ELR (cell line): ENCODE measurements at regions not wholly inside any gene's neighbourhood (a gene's known extent, or its start where the extent isn't known, plus 50 kb on each side); places are given as distances from the start of the nearest gene placed in this dataset.
A peak's percentile ranks its signal among the peaks of the same experiment; 100 is the strongest.

Experiments
- DNase-seq: peaks from one replicate; pipeline ENCODE4 v3.0.0-alpha.2; 2015; ENCODE audit warnings: low read depth

DNA sequence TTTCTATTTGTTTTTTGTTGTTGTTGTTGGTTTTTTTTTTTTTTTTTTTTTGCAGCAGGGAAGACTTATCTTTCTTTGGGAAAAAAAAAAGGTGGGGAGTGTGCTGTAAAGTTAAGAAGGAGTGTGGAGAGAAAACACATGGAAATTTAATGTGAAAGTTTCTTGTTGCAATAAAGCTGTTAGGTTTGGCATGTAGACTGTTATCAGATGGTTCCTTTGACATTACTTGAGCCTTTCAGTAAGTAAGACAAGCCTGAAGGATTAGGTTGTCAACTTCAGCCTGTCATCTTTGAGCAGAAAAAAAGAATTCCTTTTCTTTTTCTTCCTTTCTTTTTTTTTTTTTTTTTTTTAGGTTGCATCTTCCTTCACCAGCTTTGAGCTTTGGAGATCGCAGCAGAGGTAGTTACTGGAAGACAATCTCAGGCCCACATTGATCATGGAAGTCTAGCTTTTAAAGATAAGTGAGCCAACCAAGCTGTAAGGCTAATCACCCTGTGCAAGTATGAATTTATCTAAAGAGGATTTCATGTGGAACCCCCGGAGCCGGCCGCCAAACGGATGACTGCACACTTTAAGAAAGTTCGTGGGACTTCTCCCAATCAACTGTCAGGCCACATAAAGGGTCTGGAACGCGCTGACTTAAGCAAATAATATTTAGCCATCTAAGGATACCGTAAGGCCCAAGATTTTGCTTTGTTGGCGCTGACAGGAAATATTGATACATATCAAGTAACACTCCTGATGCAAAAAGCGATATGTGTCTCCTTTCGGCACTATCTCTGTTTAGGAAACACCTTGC lies 1040.1 kb upstream of the NR2F2 start:
- DNase-seq: no peak

- peak; percentile 65 for DNase-seq
Observed at GRCh38 chr15:95291898-95292472, 1038.5 kb upstream of the NR2F2 start.

DNA sequence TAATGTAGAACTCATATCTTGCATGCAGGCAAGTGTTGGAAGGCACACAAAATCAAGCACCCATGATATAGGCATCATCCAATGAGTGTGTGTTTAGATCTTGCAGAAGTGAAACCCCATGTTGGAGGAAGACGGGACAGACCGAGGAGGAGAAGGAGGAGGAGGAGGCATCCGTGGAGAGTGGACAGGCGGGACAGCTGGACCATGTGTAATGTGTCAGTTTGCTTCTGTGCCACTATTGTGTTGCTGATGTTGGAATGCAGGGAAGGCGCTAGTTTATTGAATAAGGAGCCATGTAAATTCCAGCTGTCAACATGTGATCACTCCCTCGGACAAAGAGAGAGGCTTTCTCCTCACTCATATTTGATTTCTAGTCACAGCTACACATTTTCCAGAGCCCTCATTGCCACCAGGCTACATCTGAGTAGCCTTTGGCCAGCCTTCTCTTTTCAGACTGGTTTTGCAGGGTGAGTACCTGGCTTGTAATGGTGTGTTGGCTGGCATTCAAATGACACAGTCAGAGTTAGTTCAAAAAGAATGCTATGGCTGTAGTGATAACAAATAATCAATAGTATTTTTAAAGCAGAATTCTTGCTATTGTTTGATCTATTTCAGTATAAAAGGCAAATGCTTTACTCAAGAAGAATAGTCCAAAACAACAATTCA lies 1037.6 kb upstream of the NR2F2 start:
- no peak for DNase-seq

DNA sequence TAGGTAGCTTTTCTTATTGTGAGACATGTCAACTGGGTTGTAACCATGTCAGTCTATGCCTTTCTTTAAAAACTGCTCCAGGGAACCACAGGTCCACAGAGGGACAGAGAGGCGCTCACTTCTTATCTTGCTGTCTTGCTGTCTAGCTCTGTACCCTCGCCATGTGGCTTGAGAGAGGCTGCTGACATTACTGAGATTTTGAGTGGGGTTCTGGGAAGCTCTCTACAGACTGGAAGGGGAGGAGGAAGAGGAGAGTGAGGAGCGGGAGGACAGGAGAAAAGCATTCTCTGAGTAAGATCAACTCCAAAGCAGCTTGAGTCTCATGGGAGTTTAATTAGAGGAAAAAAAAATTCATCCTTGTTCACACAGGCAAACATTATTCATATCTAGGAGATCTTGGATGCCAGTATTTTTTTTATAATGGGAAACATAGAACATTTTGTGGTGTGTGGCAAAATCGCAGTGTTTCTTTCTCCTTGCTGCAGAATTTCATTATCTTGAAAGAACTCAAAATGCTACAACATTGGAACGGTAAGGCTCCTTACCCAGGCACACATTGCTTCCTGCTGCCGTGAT lies 1037.0 kb upstream of the NR2F2 start:
- no peak for DNase-seq

DNA sequence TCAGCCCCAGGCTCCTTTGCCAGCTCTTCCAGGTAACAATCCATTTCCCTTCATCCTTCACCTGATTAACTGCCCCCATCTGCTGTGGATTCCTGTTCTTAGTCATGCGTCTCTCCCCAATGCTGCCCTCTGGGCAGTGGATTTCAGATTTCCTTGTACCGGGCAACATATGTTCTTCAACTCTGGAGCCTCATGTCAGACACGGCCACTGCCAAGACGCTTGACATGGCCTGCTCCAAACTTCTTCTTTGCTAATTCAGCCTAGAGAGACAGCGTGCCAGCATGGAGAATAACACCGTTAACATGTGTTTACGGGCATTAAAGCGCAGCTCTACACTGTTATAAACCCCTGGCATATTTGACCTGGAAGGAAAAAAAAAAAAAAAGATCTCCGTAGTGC lies 1035.1 kb upstream of the NR2F2 start:
- no peak for DNase-seq

GRCh38 chr15:95295896-95296625 lies 1034.4 kb upstream of the NR2F2 start:
- no peak for DNase-seq

DNA sequence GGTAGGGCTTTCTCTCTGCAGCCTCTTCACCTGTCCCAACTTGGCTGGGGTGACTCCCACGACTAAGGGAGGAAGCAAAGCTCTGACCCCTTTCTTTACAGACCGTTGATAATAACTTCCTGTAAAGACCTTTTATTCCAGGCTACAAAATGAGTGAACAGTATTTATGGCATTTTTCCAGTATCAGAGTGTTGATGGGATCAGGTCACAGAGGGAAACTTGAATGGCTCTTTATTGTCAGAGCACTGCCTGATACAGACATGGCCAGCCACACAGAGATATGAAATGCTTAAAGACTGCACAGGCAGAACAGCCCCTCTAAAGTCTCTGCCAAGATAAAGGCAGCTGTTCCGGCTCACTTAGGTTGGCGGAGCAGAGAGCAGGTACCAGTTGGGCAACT lies 1033.9 kb upstream of the NR2F2 start:
- DNase-seq: no peak

GRCh38 chr15:95298729-95299128 lies 1031.8 kb upstream of the NR2F2 start:
- DNase-seq: no peak

GRCh38 chr15:95300958-95301357 lies 1029.5 kb upstream of the NR2F2 start:
- peak; percentile 26 for DNase-seq

- no peak for DNase-seq
Observed at GRCh38 chr15:95302206-95302605, 1028.3 kb upstream of the NR2F2 start.

DNA sequence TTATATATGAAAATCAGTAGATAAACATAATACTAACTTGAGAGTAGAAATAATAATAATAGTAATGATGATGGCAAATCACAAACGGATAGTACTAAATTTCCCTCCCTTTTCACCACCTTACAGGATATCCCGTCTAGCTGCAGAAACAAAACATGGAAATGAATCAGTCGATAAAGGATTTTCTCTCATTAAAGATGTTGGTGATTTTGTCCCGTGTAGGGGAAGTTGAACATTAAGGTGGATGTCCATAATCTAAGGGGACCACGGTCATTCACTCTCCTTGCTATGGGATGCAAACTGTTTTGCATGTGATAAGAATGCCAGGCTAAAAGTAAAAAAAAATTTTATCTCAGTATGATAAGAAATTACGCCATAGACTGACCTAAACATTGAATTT lies 1027.7 kb upstream of the NR2F2 start:
- DNase-seq: no peak

DNA sequence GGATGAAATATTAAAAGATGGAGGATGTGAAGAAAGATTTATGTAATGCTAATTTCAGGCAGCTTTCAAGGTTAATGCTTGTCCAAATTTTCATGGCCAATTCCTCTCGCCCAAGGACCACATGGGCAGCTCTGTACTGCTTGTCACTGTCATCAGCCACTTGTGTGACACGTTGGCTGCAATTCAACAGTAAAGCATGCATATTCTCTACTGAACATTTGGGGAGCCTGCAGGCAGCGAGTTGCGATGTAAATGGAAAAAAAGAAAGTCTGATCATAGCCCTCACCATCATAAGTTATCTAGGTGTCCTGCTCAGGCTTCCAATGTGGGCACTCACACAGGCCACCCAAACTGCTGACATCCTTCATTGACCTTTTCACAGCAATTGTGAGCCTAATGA lies 1026.8 kb upstream of the NR2F2 start:
- no peak for DNase-seq

- peak; percentile 6 for DNase-seq
Observed at GRCh38 chr15:95304151-95304946, 1026.2 kb upstream of the NR2F2 start.

DNA sequence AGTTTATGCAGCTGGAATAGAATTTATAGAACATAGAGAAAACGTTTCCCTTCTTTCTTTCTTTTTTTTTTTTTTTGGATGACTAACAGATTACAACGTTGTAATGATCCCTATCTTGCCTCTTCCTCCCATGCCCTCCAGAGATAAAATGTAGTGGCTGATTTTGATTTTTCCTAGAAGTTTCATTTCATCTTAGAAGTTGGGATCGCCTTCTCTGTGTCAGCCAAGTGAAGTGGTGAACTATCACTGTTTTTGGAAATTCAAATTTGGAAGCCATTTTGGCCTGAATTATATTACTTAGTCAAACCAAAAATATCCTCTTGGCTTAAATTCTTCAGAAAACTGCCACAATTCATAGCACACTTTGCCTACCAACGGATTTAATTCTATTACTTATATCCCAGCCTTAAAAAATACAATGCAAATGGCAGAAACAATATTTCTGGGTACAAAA lies 1025.5 kb upstream of the NR2F2 start:
- DNase-seq: peak; percentile 9

DNA sequence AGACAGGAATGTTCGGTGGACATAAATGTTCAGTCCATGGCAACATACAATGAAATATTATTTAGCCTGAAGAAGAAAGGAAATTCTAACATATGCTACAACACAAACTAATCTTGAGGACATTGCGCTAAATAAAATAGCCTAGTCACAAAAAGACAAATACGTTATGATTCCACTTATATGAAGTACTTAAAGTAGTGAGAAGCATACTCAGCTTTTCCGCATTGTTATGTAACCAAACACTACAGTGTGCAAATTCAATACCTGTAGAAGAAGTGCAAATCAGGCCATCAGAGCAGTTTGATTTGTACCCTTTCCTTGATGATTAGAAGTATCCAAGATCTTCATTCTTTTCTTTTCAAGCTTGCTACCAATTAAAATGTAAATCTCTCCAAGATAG lies 1023.4 kb upstream of the NR2F2 start:
- DNase-seq: no peak

GRCh38 chr15:95319242-95319641 lies 1011.3 kb upstream of the NR2F2 start:
- DNase-seq: no peak

DNA sequence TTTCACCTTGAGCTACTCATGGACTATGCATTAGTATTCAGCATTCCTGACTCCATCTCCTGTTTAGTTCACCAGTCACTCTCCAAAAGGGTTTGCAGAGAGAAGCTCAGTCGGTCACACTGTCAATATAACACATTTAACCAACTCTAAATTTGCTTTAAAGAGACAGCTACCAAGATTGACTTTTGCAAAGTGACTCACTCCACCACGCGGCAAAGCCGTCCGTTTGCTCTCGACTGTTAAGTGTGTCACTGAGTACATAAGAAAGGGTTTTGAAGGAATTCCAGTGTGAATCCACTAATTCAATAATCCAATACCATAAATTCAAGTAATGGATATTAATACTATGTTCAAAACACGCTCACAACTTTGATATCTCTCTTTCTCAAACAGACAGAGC lies 1006.7 kb upstream of the NR2F2 start:
- no peak for DNase-seq

- no peak for DNase-seq
Observed at GRCh38 chr15:95324656-95325055, 1005.8 kb upstream of the NR2F2 start.

DNA sequence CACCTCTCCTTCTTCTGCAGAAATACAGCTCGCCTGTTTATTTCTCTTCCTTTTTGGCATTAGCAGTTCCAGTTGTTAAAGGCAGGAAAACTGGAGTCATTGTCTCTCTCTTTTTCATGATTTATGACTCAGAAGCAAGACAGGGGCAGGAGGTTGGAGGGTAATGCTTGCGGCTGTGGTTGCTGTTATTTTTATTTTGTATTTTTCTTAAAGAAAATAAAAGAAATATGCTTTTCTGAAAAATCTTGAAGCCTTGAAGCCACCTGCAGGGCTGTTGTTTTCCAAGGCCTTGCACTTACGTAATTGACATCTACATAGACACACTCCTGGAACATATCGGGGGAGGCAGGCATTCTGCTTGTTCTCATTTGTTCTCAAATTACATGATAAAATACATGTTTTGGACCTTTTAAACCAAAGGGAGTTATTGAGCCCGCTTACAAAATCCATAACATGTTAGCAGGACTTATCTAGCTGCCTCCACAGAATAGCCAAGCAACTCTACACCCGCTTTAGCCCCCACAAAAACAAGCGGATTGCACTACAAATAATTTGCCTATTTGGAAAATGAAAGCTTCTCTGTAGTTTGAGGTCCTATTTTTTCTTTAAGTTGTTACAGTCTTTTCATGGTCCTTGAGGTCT lies 1004.6 kb upstream of the NR2F2 start:
- no peak for DNase-seq

- DNase-seq: no peak
Observed at GRCh38 chr15:95326431-95327182, 1003.9 kb upstream of the NR2F2 start.
